Neuronal stem cell (in vitro differentiated cells): ENCODE measurements at regions not wholly inside any gene's neighbourhood (a gene's known extent, or its start where the extent isn't known, plus 50 kb on each side); places are given as distances from the start of the nearest gene placed in this dataset.

Source experiments
- DNase-seq: peaks from one replicate; pipeline ENCODE4 v3.0.0-alpha.2; 2013; ENCODE audit warnings: low spot score
- H2AFZ ChIP-seq: one replicate; pipeline ENCODE4 v1.6.1; 2013; ENCODE audit warnings: mild to moderate bottlenecking, low read length, inconsistent platforms
- H2AK5ac ChIP-seq: 2 replicates; pipeline ENCODE4 v1.6.1; 2013; ENCODE audit warnings: low read depth, mild to moderate bottlenecking, inconsistent platforms, low read length, moderate library complexity, mixed read lengths
- H2BK120ac ChIP-seq: 2 replicates; pipeline ENCODE4 v1.6.1; 2013; ENCODE audit warnings: low read depth, mild to moderate bottlenecking, inconsistent platforms, low read length, moderate library complexity, mixed read lengths
- H2BK12ac ChIP-seq: one replicate; pipeline ENCODE4 v1.6.1; 2013; ENCODE audit warnings: low read length, inconsistent platforms
- H2BK15ac ChIP-seq: 2 replicates; pipeline ENCODE4 v1.6.1; 2013; ENCODE audit warnings: mild to moderate bottlenecking, low read length, inconsistent platforms, mixed read lengths
- H2BK5ac ChIP-seq: one replicate; pipeline ENCODE4 v1.6.1; 2013; ENCODE audit warnings: inconsistent platforms, mild to moderate bottlenecking, low read length, moderate library complexity
- H3K14ac ChIP-seq: one replicate; pipeline ENCODE4 v1.6.1; 2013; ENCODE audit warnings: low read length, inconsistent platforms
- H3K18ac ChIP-seq: 2 replicates; pipeline ENCODE4 v1.6.1; 2013; ENCODE audit warnings: low read length, inconsistent platforms
- H3K23ac ChIP-seq: 2 replicates; pipeline ENCODE4 v1.6.1; 2013; ENCODE audit warnings: low read depth, mild to moderate bottlenecking, mixed read lengths, low read length, inconsistent platforms; ENCODE audit not compliant: poor library complexity
- H3K27ac ChIP-seq: replicated peaks from 3 replicates; pipeline ENCODE4 v1.5.1; 2013; ENCODE audit warnings: low read length, inconsistent platforms
- H3K27me3 ChIP-seq, 3 experiments: 2 replicates each; pipeline ENCODE4 v1.6.1; 2013; ENCODE audit warnings: low read length in 3 of 3, mild to moderate bottlenecking in 2 of 3, inconsistent platforms in 1 of 3, low read depth in 1 of 3, mixed read lengths in 1 of 3, moderate library complexity in 1 of 3; ENCODE audit not compliant: control insufficient read depth in 3 of 3, insufficient read depth in 3 of 3
- H3K36me3 ChIP-seq, 2 donors: replicated peaks in 1 of 2; 2 replicates each; pipeline ENCODE4 v1.6.1; 2013; ENCODE audit warnings: low read length in 2 of 2; ENCODE audit not compliant: control insufficient read depth in 2 of 2, insufficient read depth in 2 of 2
- H3K4ac ChIP-seq: 2 replicates; pipeline ENCODE4 v1.6.1; 2013; ENCODE audit warnings: inconsistent platforms, mild to moderate bottlenecking, low read length, moderate library complexity
- H3K4me1 ChIP-seq, 2 donors: 1 replicate in 1 of 2; 2 replicates in 1 of 2; pipeline ENCODE4 v1.6.1; 2013; ENCODE audit warnings: low read length in 2 of 2, low read depth in 1 of 2; ENCODE audit not compliant: control insufficient read depth in 2 of 2, insufficient read depth in 1 of 2
- H3K4me2 ChIP-seq: one replicate; pipeline ENCODE4 v1.6.1; 2013; ENCODE audit warnings: mild to moderate bottlenecking, low read length, inconsistent platforms; ENCODE audit not compliant: insufficient read depth, poor library complexity, severe bottlenecking
- H3K4me3 ChIP-seq, 2 donors: 2 replicates each; pipeline ENCODE4 v1.5.1; 2013; ENCODE audit warnings: low read length in 2 of 2, mild to moderate bottlenecking in 2 of 2, inconsistent platforms in 1 of 2, moderate library complexity in 1 of 2
- H3K79me1 ChIP-seq: one replicate; pipeline ENCODE4 v1.6.1; 2013; ENCODE audit warnings: low read depth, mild to moderate bottlenecking, inconsistent platforms, low read length, moderate library complexity
- H3K9ac ChIP-seq: one replicate; pipeline ENCODE4 v1.6.1; 2013; ENCODE audit warnings: mild to moderate bottlenecking, low read depth, low read length, inconsistent platforms; ENCODE audit not compliant: poor library complexity
- H3K9me3 ChIP-seq, 2 donors: replicated peaks in 1 of 2; 2 replicates each; pipeline versions ENCODE3 to v1.6.1; 2013; ENCODE audit warnings: low read length in 2 of 2, mild to moderate bottlenecking in 2 of 2, inconsistent platforms in 1 of 2, low read depth in 1 of 2, mixed read lengths in 1 of 2, moderate library complexity in 1 of 2; ENCODE audit not compliant: control insufficient read depth in 2 of 2, insufficient read depth in 1 of 2
- H4K8ac ChIP-seq: one replicate; pipeline ENCODE4 v1.6.1; 2013; ENCODE audit warnings: low read depth, mild to moderate bottlenecking, inconsistent platforms, low read length, moderate library complexity
- H4K91ac ChIP-seq: one replicate; pipeline ENCODE4 v1.6.1; 2013; ENCODE audit warnings: low read length, low read depth, mild to moderate bottlenecking, inconsistent platforms; ENCODE audit not compliant: poor library complexity
- WGBS, 2 donors: extraction: QIAGEN DNeasy Blood & Tissue Kit; methylation state at CpG; one replicate each; pipeline ENCODE4 v1.1.7; 2013; ENCODE audit warnings: missing lambda C conversion rate in 2 of 2, mixed read lengths in 1 of 2; ENCODE audit not compliant: insufficient read length in 2 of 2, insufficient replicate concordance in 1 of 2; ENCODE audit errors: extremely low coverage in 2 of 2; 5-methylcytosine and 5-hydroxymethylcytosine counted together

GRCh38 chr5:105565531-105565930 is 2002.9 kb upstream of the NUDT12 start:
- H4K8ac ChIP-seq, result no peak overlapping the region
- H2BK5ac ChIP-seq, result no peak overlapping the region
- H3K4me1 ChIP-seq, result no peaks in the 10 kb centered on the region
- H3K4me3 ChIP-seq, result no peak overlapping the region
- H2AFZ ChIP-seq, result no peak overlapping the region
- H3K9me3 ChIP-seq, result no peaks in the 10 kb centered on the region
- H3K79me1 ChIP-seq, result no peaks in the 10 kb centered on the region
- H3K27ac ChIP-seq, result no peak overlapping the region
- no peak overlapping the region for H2BK12ac ChIP-seq
- H2BK120ac ChIP-seq, result no peak overlapping the region
- no peak overlapping the region for H3K4ac ChIP-seq
- WGBS, 2 donors, result no CpG with 5 or more reads among the region's 1 CpG
- no peak overlapping the region for H3K9ac ChIP-seq
- no peak overlapping the region for H3K4me2 ChIP-seq
- H3K23ac ChIP-seq, result no peak overlapping the region
- DNase-seq, result no peak
- H2BK15ac ChIP-seq, result no peak overlapping the region
- no peak overlapping the region for H4K91ac ChIP-seq
- no peaks in the 10 kb centered on the region for H3K36me3 ChIP-seq
- H2AK5ac ChIP-seq, result no peak overlapping the region
- H3K14ac ChIP-seq, result no peak overlapping the region
- H3K18ac ChIP-seq, result no peak overlapping the region
- no peaks in the 10 kb centered on the region for H3K27me3 ChIP-seq

GRCh38 chr5:105563842-105564241 is 2001.3 kb upstream of the NUDT12 start:
- Histone ChIP-seq H4K91ac (no peak overlapping the region), H2AK5ac (no peak overlapping the region), H3K18ac (no peak overlapping the region), H2BK120ac (no peak overlapping the region), H2BK15ac (no peak overlapping the region), H3K79me1 (no peaks in the 10 kb centered on the region), H3K14ac (no peak overlapping the region), H3K36me3 (no peaks in the 10 kb centered on the region), H4K8ac (no peak overlapping the region), H3K4me2 (no peak overlapping the region), H3K4me1 (no peaks in the 10 kb centered on the region), H3K27ac (no peak overlapping the region), H3K4me3 (no peak overlapping the region), H2BK5ac (no peak overlapping the region), H3K4ac (no peak overlapping the region), H3K9me3 (no peaks in the 10 kb centered on the region), H3K27me3 (no peaks in the 10 kb centered on the region), H3K23ac (no peak overlapping the region), H2AFZ (no peak overlapping the region), H2BK12ac (no peak overlapping the region), H3K9ac (no peak overlapping the region)
- DNase-seq, result no peak
- WGBS, 2 donors, result no CpG with 5 or more reads among the region's 8 CpGs

DNA sequence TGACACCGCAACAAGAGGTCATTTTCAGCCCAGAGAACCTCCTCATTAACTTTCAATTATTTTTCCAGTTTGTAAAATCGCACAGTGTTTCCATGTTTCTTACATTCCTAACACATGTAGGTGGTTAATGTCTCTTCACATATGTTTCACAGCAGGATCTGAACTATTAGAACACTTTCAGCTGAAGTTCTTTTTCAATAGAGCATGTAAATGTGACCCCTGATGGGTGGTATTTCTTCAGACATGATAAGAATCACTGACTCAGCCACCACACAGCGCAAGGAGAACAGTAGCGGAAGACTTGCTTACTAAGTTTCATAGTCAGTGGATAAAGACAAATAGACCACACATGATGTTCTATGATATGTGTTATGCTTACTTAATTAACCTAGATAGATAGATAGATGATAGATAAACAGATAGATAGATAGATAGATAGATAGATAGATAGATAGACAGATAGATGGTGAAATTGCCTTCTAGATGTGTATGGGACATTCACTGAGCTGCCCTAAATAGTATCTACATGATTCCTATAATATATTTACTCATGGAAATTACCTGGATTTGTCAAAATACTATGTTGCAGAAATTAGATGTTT is 1992.1 kb upstream of the NUDT12 start:
- Histone ChIP-seq H4K8ac (no peak overlapping the region), H3K36me3 (no peaks in the 10 kb centered on the region), H3K18ac (no peak overlapping the region), H3K79me1 (no peaks in the 10 kb centered on the region), H3K9ac (no peak overlapping the region), H3K23ac (no peak overlapping the region), H3K4ac (no peak overlapping the region), H4K91ac (no peak overlapping the region), H3K14ac (no peak overlapping the region), H2AK5ac (no peak overlapping the region), H3K4me3 (no peak overlapping the region), H2BK5ac (no peak overlapping the region), H3K9me3 (no peaks in the 10 kb centered on the region), H3K27me3 (peaks cover 0 to 23% (median 0%) of the 10 kb centered on the region in 3 experiments), H2BK15ac (no peak overlapping the region), H2AFZ (no peak overlapping the region), H3K4me1 (peaks cover 0 to 5% of the 10 kb centered on the region in 2 donors), H3K4me2 (no peak overlapping the region), H3K27ac (no peak overlapping the region), H2BK12ac (no peak overlapping the region), H2BK120ac (no peak overlapping the region)
- no CpG with 5 or more reads among the region's 4 CpGs for WGBS, 2 donors
- DNase-seq, result no peak

- Histone ChIP-seq H3K4me1 (peaks cover 0 to 3% of the 10 kb centered on the region in 2 donors), H3K36me3 (no peaks in the 10 kb centered on the region), H3K23ac (no peak overlapping the region), H3K27ac (no peak overlapping the region), H2BK120ac (no peak overlapping the region), H2BK15ac (no peak overlapping the region), H2BK5ac (no peak overlapping the region), H3K14ac (no peak overlapping the region), H3K27me3 (peaks cover 0 to 6% (median 0%) of the 10 kb centered on the region in 3 experiments), H3K9ac (no peak overlapping the region), H3K4ac (no peak overlapping the region), H2AK5ac (no peak overlapping the region), H3K4me2 (no peak overlapping the region), H3K9me3 (no peaks in the 10 kb centered on the region), H4K91ac (no peak overlapping the region), H3K18ac (no peak overlapping the region), H4K8ac (no peak overlapping the region), H3K4me3 (no peak overlapping the region), H2BK12ac (no peak overlapping the region), H3K79me1 (no peaks in the 10 kb centered on the region), H2AFZ (no peak overlapping the region)
- WGBS, 2 donors, result no CpG with 5 or more reads among the region's 1 CpG
- DNase-seq, result no peak
These were observed 1981.7 kb upstream of the NUDT12 start for GRCh38 chr5:105544300-105544699.
